Stimulated activated CD4-positive, alpha-beta T cell treated with anti-CD3 and anti-CD28 coated beads, Interleukin-15, amount 100 ng/mL, for 1 hour (primary cell): ENCODE measurements at regions not wholly inside any gene's neighbourhood (a gene's known extent, or its start where the extent isn't known, plus 50 kb on each side); places are given as distances from the start of the nearest gene placed in this dataset.

Source experiments
- DNase-seq, 2 donors: peaks; one replicate each; pipeline ENCODE4 v3.0.0-alpha.2; 2020; ENCODE audit warnings: low read depth in 1 of 2, low spot score in 1 of 2

GRCh38 chr2:6336752-6337471 is 528.8 kb downstream of the CMPK2 start:
- no peak for DNase-seq

DNA sequence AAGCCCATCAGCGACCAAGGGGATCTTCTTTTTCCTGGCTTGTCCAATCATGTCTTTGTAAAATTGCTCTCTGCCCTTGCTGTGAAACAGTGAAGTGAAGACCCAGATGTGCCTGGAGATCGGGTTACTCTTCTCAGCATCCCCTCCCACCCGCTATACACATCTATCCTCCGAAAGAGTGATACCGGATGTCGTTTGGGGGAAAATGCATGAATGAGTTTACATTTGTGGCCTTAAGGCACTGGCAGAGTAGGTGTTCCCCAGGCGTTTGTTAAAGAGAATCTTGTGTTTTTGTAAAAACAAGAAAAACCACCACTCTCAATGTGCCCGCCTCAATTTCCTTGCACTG is 528.3 kb downstream of the CMPK2 start:
- no peak for DNase-seq

DNA sequence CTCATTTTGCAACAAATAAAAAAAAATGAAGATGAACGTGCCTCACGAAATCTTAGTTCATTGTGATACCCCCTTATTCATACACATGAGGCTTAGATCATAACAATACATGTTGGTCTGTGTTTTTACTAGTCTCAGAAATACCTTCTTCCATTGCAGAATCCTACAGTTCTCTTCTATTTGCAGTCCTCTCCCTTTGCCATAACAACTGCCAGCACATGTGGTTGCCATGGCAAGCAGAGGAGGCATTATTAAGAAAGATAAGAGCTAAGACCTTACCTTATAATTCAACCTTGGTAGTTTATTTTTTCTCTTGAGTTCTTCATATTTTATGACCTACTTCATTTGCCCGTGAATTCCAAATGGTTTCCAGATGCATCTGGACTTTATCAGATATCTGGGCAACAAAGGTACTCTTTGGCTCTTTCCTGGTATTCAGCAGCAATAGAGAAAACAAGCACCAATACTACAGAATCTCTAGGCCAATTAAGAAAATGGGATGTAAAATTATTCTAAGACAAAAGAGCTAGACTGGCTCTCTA is 524.0 kb downstream of the CMPK2 start:
- no peak for DNase-seq

DNA sequence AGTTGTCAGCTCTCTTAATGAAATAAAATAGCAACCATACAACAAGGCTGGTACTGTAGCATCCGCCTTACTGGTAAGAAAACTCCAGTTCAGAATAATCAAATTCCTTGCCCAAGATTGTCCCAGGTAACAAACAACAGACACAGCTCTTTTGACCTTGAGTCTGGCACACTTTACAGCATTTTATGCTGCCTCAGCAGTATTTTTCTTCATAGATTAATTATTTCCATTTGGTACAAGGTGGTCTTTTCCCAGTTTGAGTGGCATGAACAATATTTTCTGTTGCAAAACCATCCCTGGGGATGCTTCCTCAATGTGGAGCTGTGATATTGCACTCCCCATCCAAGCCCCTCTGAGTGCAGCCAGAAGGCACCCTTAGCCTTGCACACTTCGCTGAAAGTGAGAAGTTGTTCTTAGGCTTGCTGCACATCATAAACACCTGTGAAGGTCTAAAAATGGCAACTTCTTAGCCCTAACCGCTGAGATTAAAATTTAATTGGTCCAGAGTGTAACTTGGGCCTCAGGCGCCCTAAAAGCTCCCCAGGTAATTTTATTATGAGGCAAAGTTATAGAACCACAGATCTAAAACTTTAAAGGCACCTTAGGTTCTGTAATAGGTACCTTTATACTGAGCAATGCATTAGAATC is 523.3 kb downstream of the CMPK2 start:
- no peak for DNase-seq

GRCh38 chr2:6343076-6343475 is 522.6 kb downstream of the CMPK2 start:
- no peak for DNase-seq

GRCh38 chr2:6352247-6352646 is 513.5 kb downstream of the CMPK2 start:
- DNase-seq: no peak

GRCh38 chr2:6352906-6353515 is 512.7 kb downstream of the CMPK2 start:
- no peak for DNase-seq

- DNase-seq: no peak
Measured at GRCh38 chr2:6353669-6354068, 512.0 kb downstream of the CMPK2 start.

DNA sequence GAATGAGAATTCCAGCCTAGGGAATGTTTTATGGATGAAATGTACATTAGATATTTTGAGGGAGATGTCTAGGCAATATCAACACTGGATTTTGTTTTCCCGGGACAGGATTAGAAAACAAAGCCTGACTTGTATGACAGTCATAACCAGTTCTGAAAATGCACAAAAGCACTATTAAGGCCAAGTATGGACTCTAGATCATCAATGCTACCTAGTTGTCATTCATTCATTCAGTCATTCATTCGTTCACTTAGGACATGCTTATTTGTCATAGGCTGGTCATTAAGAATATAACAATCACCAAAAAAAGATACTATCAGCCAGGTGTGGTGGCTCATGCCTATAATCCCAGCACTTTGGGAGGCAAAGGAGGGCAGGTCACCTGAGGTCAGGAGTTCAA is 511.2 kb downstream of the CMPK2 start:
- DNase-seq: no peak

- DNase-seq: no peak
Measured at GRCh38 chr2:6355886-6356761, 509.6 kb downstream of the CMPK2 start.

DNA sequence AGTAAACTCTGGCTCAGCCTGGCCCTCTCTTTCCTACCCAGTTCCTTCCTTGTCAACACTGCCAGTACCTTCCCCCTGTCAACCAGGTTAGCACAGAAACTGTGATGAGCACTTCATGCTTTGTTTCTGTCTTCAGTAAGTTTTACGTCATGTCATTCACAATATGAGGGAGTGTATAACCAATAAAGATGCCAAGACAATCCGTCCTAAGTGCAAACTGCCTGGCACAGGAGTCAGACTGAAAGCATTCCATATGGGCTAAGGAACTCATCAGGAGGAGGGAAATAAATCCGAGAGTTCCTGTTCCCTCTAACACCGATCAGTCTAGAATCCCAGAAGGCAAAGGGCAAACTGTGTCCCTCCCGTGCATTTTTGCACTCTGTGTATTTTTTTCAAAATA is 507.2 kb downstream of the CMPK2 start:
- no peak for DNase-seq

DNA sequence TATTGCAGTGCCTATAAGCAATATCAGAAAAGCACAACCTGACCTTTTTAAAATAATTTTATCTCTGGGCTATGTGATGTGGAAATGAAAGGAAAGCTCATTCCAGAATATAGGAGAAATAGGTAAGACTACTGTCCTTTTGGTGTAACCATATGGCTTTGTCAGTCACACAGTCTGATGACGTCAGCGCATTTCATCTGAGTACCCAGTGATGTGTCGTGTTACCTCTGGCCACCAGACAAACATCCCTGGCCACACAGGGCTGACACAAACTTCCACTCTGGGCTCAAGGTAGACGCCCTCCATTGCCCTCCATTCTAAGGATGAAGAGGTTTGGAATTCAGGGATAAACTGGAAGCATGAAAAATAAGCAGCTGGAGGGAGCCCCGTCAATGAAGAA is 506.7 kb downstream of the CMPK2 start:
- no peak for DNase-seq

GRCh38 chr2:6359964-6360363 is 505.7 kb downstream of the CMPK2 start:
- DNase-seq: no peak

GRCh38 chr2:6362671-6363450 is 502.8 kb downstream of the CMPK2 start:
- no peak for DNase-seq

- no peak for DNase-seq
Measured at GRCh38 chr2:6368281-6368680, 497.4 kb downstream of the CMPK2 start.

DNA sequence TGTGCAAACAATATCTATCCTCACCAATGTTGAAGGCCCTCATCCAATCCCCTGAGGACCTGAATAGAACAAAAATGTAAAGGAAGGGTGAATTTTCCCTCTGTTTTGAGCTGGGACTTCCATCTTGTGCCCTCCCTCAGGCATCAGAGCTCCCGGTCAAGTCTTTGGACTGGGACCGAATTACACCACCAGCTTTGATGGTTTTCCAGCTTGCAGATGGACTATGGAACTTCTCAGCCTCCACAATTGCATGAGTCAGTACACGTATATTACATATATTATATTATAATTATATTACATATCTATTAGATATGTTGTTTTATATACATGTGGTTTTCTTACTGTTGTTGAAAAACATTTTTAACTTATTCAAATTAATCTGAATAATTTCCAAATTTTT is 496.4 kb downstream of the CMPK2 start:
- DNase-seq: no peak

- DNase-seq: no peak
Measured at GRCh38 chr2:6370753-6371551, 494.8 kb downstream of the CMPK2 start.

DNA sequence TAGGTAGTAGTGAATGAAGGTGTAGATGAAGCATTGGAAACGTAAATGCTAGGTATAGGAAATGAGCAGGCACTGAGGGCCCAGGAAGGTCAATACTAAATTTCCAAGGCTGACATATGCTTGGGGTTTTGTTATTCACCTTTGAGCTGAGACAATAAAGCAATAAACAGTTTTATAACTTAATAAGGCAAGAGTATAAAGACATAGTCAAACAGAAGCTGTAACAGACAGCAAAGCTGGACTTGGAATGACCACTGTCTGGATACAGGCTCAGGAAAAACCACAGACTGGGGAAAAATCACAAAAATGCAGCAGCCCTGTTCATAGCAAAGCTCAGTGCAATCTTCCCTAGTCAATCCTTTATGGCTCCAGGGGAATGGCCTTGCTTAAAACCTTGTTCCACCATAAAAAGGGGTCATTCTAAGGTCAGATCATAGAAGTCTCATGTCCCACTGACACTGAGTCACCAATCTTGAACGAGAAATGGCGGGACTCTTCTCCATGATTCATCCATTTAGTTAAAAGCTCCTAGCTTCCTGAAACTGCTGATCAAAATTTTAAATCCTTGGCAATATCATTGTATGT is 493.3 kb downstream of the CMPK2 start:
- no peak for DNase-seq

GRCh38 chr2:6381326-6381725 is 484.4 kb downstream of the CMPK2 start:
- DNase-seq: no peak
